WERI-Rb-1 (cell line): ENCODE measurements at regions not wholly inside any gene's neighbourhood (a gene's known extent, or its start where the extent isn't known, plus 50 kb on each side); places are given as distances from the start of the nearest gene placed in this dataset.

ENCODE experiments used
- DNase-seq: peaks from one replicate; pipeline ENCODE4 v3.0.0-alpha.2; 2020
- H3K27ac ChIP-seq: fragments of 250-450 bp; sonication (Bioruptor Pico); 2 replicates; pipeline ENCODE4 v1.5.1; 2020; ENCODE audit warnings: mild to moderate bottlenecking, moderate library complexity
- H3K27me3 ChIP-seq: fragments of 250-450 bp; sonication (Bioruptor Pico); 2 replicates; pipeline ENCODE4 v1.5.1; 2021; ENCODE audit warnings: mild to moderate bottlenecking, low read depth, moderate library complexity; ENCODE audit not compliant: insufficient read depth, severe bottlenecking
- H3K36me3 ChIP-seq: fragments of 250-450 bp; sonication (Bioruptor Pico); 2 replicates; pipeline ENCODE4 v1.5.1; 2020; ENCODE audit warnings: mild to moderate bottlenecking, moderate library complexity
- H3K4me3 ChIP-seq: 2 replicates; pipeline ENCODE4 v1.5.1; 2011; ENCODE audit warnings: low read depth, mild to moderate bottlenecking, control low read depth, low read length
- H3K9me3 ChIP-seq: fragments of 250-450 bp; sonication (Bioruptor Pico); 2 replicates; pipeline ENCODE4 v1.5.1; 2021; ENCODE audit warnings: mild to moderate bottlenecking, moderate library complexity; ENCODE audit not compliant: severe bottlenecking
- TF ChIP-seq, protein P1 (sequence below): IDR thresholded peaks from 2 replicates; pipeline ENCODE4 v1.5.1; 2011; ENCODE audit warnings: low read depth, mild to moderate bottlenecking, control low read depth, inconsistent platforms, low read length

DNA sequence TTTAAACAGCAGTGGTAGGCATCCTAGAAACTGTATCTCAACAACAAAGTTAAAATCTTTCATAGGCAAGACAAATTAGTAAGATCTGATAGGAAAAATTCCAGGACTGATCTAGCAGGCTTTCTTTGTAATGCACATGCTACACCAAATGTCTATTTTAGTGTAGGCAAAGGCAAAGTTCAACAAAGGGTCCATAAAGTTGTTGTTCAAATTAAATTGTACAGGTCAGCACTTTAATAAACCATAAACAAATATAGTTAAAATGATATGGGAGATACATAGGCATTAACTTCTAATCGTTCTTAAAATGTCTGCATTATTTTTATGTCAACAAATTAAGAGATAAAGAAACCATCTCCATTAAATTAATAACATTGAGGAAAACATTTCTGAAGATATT, 413.0 kb downstream of the TUSC7 start:
- DNase-seq = no peak
- Histone ChIP-seq H3K27me3 (peaks cover 60% of the 10 kb centered on the region), H3K36me3 (no peaks in the 10 kb centered on the region), H3K27ac (no peak overlapping the region), H3K4me3 (no peak overlapping the region), H3K9me3 (no peaks in the 10 kb centered on the region)
- TF ChIP-seq, protein P1, sequence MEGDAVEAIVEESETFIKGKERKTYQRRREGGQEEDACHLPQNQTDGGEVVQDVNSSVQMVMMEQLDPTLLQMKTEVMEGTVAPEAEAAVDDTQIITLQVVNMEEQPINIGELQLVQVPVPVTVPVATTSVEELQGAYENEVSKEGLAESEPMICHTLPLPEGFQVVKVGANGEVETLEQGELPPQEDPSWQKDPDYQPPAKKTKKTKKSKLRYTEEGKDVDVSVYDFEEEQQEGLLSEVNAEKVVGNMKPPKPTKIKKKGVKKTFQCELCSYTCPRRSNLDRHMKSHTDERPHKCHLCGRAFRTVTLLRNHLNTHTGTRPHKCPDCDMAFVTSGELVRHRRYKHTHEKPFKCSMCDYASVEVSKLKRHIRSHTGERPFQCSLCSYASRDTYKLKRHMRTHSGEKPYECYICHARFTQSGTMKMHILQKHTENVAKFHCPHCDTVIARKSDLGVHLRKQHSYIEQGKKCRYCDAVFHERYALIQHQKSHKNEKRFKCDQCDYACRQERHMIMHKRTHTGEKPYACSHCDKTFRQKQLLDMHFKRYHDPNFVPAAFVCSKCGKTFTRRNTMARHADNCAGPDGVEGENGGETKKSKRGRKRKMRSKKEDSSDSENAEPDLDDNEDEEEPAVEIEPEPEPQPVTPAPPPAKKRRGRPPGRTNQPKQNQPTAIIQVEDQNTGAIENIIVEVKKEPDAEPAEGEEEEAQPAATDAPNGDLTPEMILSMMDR = no peak

GRCh38 chr3:117126460-117126859, 416.9 kb downstream of the TUSC7 start:
- DNase-seq = no peak
- Histone ChIP-seq H3K27me3 (peaks cover 77% of the 10 kb centered on the region), H3K36me3 (no peaks in the 10 kb centered on the region), H3K9me3 (no peaks in the 10 kb centered on the region), H3K27ac (no peak overlapping the region), H3K4me3 (no peak overlapping the region)
- TF ChIP-seq, protein P1 = no peak

DNA sequence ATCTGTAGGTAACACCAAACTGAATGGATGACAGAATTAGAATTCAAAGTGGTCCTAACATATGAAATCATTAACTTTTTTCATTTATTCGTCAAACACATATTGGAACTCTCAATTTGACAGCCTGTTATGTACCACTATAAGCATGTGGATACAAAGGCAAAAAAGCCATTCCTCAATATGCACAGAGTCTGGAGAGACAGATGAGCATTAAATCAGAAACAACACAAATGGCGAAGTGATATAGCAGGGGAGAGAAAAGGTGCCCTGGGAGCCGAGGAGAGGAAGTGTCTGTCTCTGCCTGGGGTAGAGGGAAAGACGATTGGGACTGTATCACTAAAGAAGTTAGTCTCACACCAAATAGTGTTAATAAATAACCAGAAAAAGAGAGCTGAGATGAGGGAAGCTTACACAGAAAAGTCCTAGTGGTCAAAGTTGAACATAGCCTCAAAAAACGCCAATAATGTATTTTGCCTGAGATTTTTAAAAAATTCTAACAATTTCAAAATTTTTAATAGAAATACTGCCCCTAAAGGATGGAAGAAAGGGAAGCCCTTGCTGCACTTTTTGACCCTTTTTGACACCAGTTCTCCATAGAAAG, 417.5 kb downstream of the TUSC7 start:
- Histone ChIP-seq H3K27me3 (peaks cover 78% of the 10 kb centered on the region), H3K27ac (no peak overlapping the region), H3K36me3 (no peaks in the 10 kb centered on the region), H3K4me3 (no peak overlapping the region), H3K9me3 (no peaks in the 10 kb centered on the region)
- TF ChIP-seq, protein P1 = no peak
- no peak for DNase-seq

DNA sequence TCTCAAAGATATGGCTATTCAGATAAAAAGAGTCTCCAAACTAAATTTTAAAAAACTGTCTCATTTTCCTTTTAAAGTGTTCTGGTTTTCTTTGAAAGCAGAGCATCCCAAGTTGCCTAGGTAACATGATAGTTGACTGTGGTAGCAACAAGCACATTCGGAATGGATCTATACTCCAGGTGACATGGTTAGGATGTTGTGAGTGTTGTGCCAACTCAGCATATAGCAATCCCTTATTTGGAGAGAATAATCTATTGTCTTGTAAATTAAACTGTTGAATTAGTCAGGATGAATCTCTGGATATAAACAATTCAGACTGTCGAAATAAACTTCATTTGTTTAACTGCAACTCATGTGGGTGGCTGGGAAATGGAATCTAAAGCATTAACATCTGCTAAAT, 418.6 kb downstream of the TUSC7 start:
- no peaks in the 10 kb centered on the region for H3K9me3 ChIP-seq
- no peaks in the 10 kb centered on the region for H3K36me3 ChIP-seq
- TF ChIP-seq, protein P1 = no peak
- peaks cover 81% of the 10 kb centered on the region for H3K27me3 ChIP-seq
- H3K4me3 ChIP-seq = no peak overlapping the region
- DNase-seq = no peak
- H3K27ac ChIP-seq = no peak overlapping the region

GRCh38 chr3:117128872-117129271, 419.3 kb downstream of the TUSC7 start:
- Histone ChIP-seq H3K27me3 (peaks cover 79% of the 10 kb centered on the region), H3K27ac (no peak overlapping the region), H3K9me3 (no peaks in the 10 kb centered on the region), H3K36me3 (no peaks in the 10 kb centered on the region), H3K4me3 (no peak overlapping the region)
- DNase-seq = no peak
- TF ChIP-seq, protein P1 = no peak

GRCh38 chr3:117129516-117129915, 419.9 kb downstream of the TUSC7 start:
- H3K4me3 ChIP-seq = no peak overlapping the region
- H3K27ac ChIP-seq = no peak overlapping the region
- no peaks in the 10 kb centered on the region for H3K9me3 ChIP-seq
- no peak for DNase-seq
- TF ChIP-seq, protein P1 = no peak
- H3K27me3 ChIP-seq = peaks cover 79% of the 10 kb centered on the region
- no peaks in the 10 kb centered on the region for H3K36me3 ChIP-seq
